ENCODE measurements at regions not wholly inside any gene's neighbourhood (a gene's known extent, or its start where the extent isn't known, plus 50 kb on each side); places are given as distances from the start of the nearest gene placed in this dataset.

DNA sequence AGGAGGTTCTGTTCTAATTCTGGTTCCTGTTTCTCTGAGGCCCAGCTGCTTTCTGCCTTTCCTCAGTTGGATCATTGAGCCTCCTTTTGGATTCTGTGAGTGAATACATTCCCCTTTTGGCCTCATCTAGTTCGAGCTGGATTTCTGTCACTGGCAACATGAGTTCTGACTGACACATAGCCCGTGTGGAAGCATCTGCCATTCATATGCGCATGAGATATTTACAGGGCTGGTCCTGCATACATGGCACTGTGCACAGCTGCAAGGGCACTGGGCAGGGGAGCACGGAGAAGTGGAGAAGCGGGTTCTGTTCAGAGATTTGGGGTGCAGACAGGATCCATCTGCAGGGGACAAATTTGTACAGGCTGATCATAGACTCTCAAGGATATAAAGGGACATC, 352.8 kb downstream of the RPS24 start:
- DNase-seq (ENCODE audit: extremely low spot score), result no peak
- TF ChIP-seq, protein P1, sequence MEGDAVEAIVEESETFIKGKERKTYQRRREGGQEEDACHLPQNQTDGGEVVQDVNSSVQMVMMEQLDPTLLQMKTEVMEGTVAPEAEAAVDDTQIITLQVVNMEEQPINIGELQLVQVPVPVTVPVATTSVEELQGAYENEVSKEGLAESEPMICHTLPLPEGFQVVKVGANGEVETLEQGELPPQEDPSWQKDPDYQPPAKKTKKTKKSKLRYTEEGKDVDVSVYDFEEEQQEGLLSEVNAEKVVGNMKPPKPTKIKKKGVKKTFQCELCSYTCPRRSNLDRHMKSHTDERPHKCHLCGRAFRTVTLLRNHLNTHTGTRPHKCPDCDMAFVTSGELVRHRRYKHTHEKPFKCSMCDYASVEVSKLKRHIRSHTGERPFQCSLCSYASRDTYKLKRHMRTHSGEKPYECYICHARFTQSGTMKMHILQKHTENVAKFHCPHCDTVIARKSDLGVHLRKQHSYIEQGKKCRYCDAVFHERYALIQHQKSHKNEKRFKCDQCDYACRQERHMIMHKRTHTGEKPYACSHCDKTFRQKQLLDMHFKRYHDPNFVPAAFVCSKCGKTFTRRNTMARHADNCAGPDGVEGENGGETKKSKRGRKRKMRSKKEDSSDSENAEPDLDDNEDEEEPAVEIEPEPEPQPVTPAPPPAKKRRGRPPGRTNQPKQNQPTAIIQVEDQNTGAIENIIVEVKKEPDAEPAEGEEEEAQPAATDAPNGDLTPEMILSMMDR (IDR thresholded peaks at IDR 0.05; ENCODE audit: control extremely low read depth, extremely low read depth, low read depth, missing control alignments), result no peak
- POLR2A ChIA-PET, result no interaction called here
- CTCF ChIA-PET, result no interaction called here

DNA sequence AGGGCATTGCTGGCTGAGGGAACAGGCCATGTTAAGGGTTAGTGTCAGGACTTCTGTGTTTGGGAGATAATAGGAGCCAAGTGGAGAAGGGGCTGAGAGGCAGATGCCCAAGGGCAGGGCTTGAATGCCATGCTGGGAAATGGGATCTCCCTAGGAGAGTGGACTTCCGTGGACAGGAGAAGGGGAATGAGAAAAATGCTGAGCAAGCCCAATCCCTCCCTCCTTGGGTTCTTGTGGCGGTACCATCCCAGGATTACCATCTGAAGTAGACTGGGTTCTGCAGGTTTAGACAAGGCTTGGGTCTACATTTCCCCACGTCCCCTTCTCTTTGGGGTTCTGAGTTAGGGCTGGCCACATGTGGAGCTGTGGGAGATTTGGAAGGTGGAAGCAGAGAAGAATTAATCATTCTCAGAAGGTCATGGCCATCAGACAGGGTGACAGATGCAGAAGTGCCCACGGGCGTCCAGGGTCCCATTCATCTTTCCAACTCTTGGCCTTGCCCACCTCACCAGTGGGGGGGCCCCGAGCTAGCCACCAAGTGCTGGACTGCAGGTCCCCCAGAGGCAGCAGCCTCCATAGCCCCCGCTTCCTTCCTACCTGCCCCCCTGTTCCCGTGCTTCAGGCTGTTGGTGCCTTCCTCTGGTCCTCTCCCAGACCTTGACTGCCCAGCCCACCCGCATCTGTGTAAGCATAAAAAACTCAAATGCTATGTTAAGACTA, 354.8 kb downstream of the RPS24 start:
- ChIA-PET POLR2A (no interaction called here), CTCF (no interaction called here)
- DNase-seq (ENCODE audit: extremely low spot score), result no peak
- TF ChIP-seq, protein P1 (IDR thresholded peaks at IDR 0.05; ENCODE audit: control extremely low read depth, extremely low read depth, low read depth, missing control alignments), result no peak

DNA sequence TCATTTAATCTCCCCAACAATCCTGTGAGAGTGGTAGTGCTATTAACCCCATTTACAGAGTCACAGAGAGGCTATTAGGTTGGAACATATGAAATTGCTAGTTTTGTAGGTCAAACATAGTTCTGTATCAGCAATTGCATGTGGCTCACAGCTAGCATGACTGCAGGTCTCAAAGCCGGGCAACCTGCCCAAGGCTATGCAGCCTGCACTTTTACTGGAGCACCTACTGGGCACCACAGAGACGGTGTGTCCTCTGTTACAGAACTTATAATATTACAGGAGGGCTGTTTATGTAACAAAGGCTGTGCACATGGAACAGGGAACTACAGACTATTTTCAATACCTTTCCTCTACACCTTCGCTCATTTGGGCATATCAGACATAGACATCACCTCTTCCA, 355.8 kb downstream of the RPS24 start:
- CTCF ChIA-PET, result no interaction called here
- POLR2A ChIA-PET, result no interaction called here
- TF ChIP-seq, protein P1 (IDR thresholded peaks at IDR 0.05; ENCODE audit: control extremely low read depth, extremely low read depth, low read depth, missing control alignments), result no peak
- DNase-seq (ENCODE audit: extremely low spot score), result no peak

DNA sequence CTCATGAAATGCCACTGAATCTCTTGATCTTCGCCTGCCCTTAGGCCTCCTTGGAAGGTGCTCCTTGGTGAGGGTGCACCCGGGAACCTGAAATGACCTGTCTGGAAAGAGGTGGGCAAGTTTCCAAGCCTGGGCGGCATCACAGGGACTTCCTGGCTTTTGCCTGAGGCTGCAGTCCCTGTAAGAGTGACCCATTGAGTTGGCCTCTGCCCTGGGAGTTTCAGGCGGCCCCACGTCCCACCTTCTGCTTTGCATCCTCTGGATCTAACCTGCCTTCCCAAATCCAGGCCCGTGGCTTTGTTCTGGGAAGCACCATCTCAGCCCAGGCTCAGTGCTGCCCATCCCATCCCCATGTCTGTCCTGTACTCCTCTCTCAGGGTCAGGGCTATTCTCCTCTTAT, 356.4 kb downstream of the RPS24 start:
- CTCF ChIA-PET, result no interaction called here
- DNase-seq (ENCODE audit: extremely low spot score), result no peak
- POLR2A ChIA-PET, result no interaction called here
- TF ChIP-seq, protein P1 (IDR thresholded peaks at IDR 0.05; ENCODE audit: control extremely low read depth, extremely low read depth, low read depth, missing control alignments), result no peak

DNA sequence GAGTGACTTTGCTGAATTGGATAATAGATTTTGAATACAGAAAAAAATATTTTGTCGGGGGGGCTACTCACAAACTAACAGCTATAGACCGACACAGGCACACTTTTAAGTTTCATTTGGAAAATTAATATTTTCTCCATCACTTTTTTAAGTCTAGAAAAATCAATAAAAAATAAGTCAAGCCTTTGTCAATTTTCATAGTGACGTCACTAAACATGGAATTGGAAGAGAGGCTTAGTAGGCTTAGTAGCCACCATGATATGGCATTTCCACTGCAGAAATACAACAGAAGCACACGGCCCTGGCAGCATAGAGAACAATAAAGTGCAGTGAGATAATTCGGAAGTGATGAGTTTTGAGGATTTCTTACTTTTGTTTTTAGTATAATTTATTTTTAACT, 357.2 kb downstream of the RPS24 start:
- no peak for DNase-seq (ENCODE audit: extremely low spot score)
- CTCF ChIA-PET, result no interaction called here
- TF ChIP-seq, protein P1 (IDR thresholded peaks at IDR 0.05; ENCODE audit: control extremely low read depth, extremely low read depth, low read depth, missing control alignments), result no peak
- POLR2A ChIA-PET, result no interaction called here

DNA sequence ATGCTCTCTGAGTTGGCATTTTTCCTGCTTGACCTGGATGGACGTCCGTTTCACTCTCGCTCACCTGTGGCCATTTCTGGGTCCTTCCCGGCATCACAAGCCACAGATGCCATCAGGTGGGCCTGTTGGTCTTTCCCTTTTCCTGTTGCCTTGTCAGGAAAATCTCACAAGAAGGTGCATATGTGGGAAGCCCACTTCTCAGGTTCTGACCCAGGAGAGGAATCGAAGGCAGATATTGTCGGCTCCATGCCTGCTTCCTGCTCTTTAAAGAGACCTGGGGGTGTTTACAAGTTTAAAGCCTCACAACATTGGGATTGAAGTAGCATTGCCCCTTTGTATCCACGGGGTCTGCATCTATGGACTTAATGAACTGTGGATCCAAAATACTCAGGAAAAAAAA, 357.9 kb downstream of the RPS24 start:
- ChIA-PET CTCF (no interaction called here), POLR2A (no interaction called here)
- no peak for DNase-seq (ENCODE audit: extremely low spot score)

More for the DNA sequence above, 357.9 kb downstream of the RPS24 start:
- TF ChIP-seq, protein P1 (IDR thresholded peaks at IDR 0.05; ENCODE audit: control extremely low read depth, extremely low read depth, low read depth, missing control alignments), result no peak

Data from GM10248 (cell line).